ENCODE measurements at regions not wholly inside any gene's neighbourhood (a gene's known extent, or its start where the extent isn't known, plus 50 kb on each side); places are given as distances from the start of the nearest gene placed in this dataset.

DNA sequence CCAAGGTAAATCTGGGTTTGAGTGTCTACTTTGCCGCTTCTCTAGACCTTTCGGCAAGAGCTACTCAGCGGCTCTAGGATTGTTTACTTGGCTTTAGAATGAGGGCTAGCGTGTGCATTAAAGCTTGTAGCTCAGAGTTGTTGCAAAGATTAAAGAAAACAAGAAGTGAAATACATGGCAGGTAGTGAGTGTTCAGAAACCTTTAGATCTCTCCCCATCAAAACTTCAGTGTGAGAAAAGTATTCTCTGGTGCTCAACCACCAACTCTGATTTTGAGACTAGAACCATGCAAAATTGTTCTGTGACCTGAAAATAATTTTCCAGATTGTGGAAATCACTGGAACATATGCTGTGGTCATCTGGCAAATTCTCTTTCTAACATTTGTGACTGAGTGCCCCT is 512.0 kb downstream of the CMPK2 start:
- Histone ChIP-seq H3K27ac (no peak overlapping the region), H3K9me3 (no peaks in the 10 kb centered on the region), H3K27me3 (no peaks in the 10 kb centered on the region), H3K36me3 (no peaks in the 10 kb centered on the region), H3K4me1 (no peaks in the 10 kb centered on the region), H3K4me3 (no peak overlapping the region)
- ATAC-seq (no peak), DNase-seq (no peak)
- intact Hi-C loops (cut with DNase I): loop anchor here (10.0 kb wide), 1 partner anchor 421 kb away; no protein-coding TSS in a partner anchor
- TF ChIP-seq CTCF (IDR thresholded peaks at IDR 0.05): no peak

DNA sequence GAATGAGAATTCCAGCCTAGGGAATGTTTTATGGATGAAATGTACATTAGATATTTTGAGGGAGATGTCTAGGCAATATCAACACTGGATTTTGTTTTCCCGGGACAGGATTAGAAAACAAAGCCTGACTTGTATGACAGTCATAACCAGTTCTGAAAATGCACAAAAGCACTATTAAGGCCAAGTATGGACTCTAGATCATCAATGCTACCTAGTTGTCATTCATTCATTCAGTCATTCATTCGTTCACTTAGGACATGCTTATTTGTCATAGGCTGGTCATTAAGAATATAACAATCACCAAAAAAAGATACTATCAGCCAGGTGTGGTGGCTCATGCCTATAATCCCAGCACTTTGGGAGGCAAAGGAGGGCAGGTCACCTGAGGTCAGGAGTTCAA is 511.2 kb downstream of the CMPK2 start:
- TF ChIP-seq CTCF (IDR thresholded peaks at IDR 0.05): no peak
- H3K4me1 ChIP-seq: no peaks in the 10 kb centered on the region
- H3K27me3 ChIP-seq: no peaks in the 10 kb centered on the region
- H3K4me3 ChIP-seq: no peak overlapping the region
- intact Hi-C loops (cut with DNase I): loop anchor here (10.0 kb wide), 1 partner anchor 420 kb away; no protein-coding TSS in a partner anchor
- no peaks in the 10 kb centered on the region for H3K36me3 ChIP-seq
- H3K9me3 ChIP-seq: no peaks in the 10 kb centered on the region
- no peak for ATAC-seq
- no peak overlapping the region for H3K27ac ChIP-seq
- DNase-seq: no peak

GRCh38 chr2:6355886-6356761 is 509.6 kb downstream of the CMPK2 start:
- no peak for ATAC-seq
- no peaks in the 10 kb centered on the region for H3K36me3 ChIP-seq
- H3K9me3 ChIP-seq: no peaks in the 10 kb centered on the region
- H3K4me1 ChIP-seq: no peaks in the 10 kb centered on the region
- no peak for TF ChIP-seq CTCF (IDR thresholded peaks at IDR 0.05)
- intact Hi-C loops (cut with DNase I): loop anchor here (10.0 kb wide), 1 partner anchor 419 kb away; no protein-coding TSS in a partner anchor
- no peaks in the 10 kb centered on the region for H3K27me3 ChIP-seq
- no peak overlapping the region for H3K4me3 ChIP-seq
- H3K27ac ChIP-seq: no peak overlapping the region
- DNase-seq: no peak

- Histone ChIP-seq H3K36me3 (no peaks in the 10 kb centered on the region), H3K27me3 (no peaks in the 10 kb centered on the region), H3K4me3 (no peak overlapping the region), H3K27ac (no peak overlapping the region), H3K4me1 (no peaks in the 10 kb centered on the region), H3K9me3 (no peaks in the 10 kb centered on the region)
- intact Hi-C loops (cut with DNase I): loop anchor here (10.0 kb wide), 1 partner anchor 416 kb away; no protein-coding TSS in a partner anchor
- DNase-seq (no peak), ATAC-seq (no peak)
- no peak for TF ChIP-seq CTCF (IDR thresholded peaks at IDR 0.05)
Observed at GRCh38 chr2:6358546-6358945, 507.2 kb downstream of the CMPK2 start.

- no peaks in the 10 kb centered on the region for H3K4me1 ChIP-seq
- TF ChIP-seq CTCF (IDR thresholded peaks at IDR 0.05): no peak
- DNase-seq: no peak
- H3K27me3 ChIP-seq: no peaks in the 10 kb centered on the region
- intact Hi-C loops (cut with DNase I): loop anchor here (10.0 kb wide), 1 partner anchor 416 kb away; no protein-coding TSS in a partner anchor
- no peaks in the 10 kb centered on the region for H3K36me3 ChIP-seq
- no peak overlapping the region for H3K4me3 ChIP-seq
- H3K9me3 ChIP-seq: no peaks in the 10 kb centered on the region
- no peak for ATAC-seq
- no peak overlapping the region for H3K27ac ChIP-seq
Observed at GRCh38 chr2:6358985-6359384, 506.7 kb downstream of the CMPK2 start.
